ENCODE measurements at regions not wholly inside any gene's neighbourhood (a gene's known extent, or its start where the extent isn't known, plus 50 kb on each side); places are given as distances from the start of the nearest gene placed in this dataset.

- no peak for DNase-seq (ENCODE audit: low read depth)
- no peak overlapping the region for H3K4me3 ChIP-seq (ENCODE audit: low read length)
- TF ChIP-seq, protein P1, sequence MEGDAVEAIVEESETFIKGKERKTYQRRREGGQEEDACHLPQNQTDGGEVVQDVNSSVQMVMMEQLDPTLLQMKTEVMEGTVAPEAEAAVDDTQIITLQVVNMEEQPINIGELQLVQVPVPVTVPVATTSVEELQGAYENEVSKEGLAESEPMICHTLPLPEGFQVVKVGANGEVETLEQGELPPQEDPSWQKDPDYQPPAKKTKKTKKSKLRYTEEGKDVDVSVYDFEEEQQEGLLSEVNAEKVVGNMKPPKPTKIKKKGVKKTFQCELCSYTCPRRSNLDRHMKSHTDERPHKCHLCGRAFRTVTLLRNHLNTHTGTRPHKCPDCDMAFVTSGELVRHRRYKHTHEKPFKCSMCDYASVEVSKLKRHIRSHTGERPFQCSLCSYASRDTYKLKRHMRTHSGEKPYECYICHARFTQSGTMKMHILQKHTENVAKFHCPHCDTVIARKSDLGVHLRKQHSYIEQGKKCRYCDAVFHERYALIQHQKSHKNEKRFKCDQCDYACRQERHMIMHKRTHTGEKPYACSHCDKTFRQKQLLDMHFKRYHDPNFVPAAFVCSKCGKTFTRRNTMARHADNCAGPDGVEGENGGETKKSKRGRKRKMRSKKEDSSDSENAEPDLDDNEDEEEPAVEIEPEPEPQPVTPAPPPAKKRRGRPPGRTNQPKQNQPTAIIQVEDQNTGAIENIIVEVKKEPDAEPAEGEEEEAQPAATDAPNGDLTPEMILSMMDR (conservative IDR thresholded peaks at IDR 0.05; ENCODE audit: low read depth, low read length), result no peak
These were observed 206.8 kb upstream of the ITGA1 start for GRCh38 chr5:52580921-52581320.

GRCh38 chr5:52582313-52582712 is 205.4 kb upstream of the ITGA1 start:
- no peak overlapping the region for H3K4me3 ChIP-seq (ENCODE audit: low read length)
- TF ChIP-seq, protein P1 (conservative IDR thresholded peaks at IDR 0.05; ENCODE audit: low read depth, low read length), result no peak
- no peak for DNase-seq (ENCODE audit: low read depth)

GRCh38 chr5:52587131-52587530 is 200.6 kb upstream of the ITGA1 start:
- DNase-seq (ENCODE audit: low read depth), result no peak

GRCh38 chr5:52597625-52598024 is 190.1 kb upstream of the ITGA1 start:
- TF ChIP-seq, protein P1 (conservative IDR thresholded peaks at IDR 0.05; ENCODE audit: low read depth, low read length), result no peak
- H3K4me3 ChIP-seq (ENCODE audit: low read length), result no peak overlapping the region
- no peak for DNase-seq (ENCODE audit: low read depth)

More at GRCh38 chr5:52587131-52587530, 200.6 kb upstream of the ITGA1 start:
- H3K4me3 ChIP-seq (ENCODE audit: low read length), result no peak overlapping the region
- TF ChIP-seq, protein P1 (conservative IDR thresholded peaks at IDR 0.05; ENCODE audit: low read depth, low read length), result no peak

DNA sequence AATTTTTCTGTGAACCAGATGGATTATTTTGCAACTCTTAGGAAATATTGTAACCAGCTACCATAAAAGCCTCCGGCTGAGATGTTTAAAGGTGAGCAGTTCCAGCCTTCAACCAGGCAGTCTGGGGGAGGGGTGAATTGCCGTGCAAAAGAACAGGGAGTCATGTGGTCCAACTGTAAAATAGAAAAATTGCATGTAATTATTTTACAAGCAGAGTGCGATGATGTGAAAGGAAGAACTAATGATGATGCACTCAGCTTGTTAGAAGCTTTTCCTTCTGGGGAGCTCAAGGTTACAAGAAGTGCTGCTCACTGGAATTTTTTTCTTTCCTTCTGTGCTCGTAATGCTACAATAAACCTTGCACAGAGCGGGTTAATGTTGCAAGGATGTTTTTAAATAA is 188.7 kb upstream of the ITGA1 start:
- DNase-seq (ENCODE audit: low read depth), result no peak
- TF ChIP-seq, protein P1 (conservative IDR thresholded peaks at IDR 0.05; ENCODE audit: low read depth, low read length), result no peak
- H3K4me3 ChIP-seq (ENCODE audit: low read length), result no peak overlapping the region

GRCh38 chr5:52603778-52604554 is 183.8 kb upstream of the ITGA1 start:
- TF ChIP-seq, protein P1 (conservative IDR thresholded peaks at IDR 0.05; ENCODE audit: low read depth, low read length), result no peak
- no peak for DNase-seq (ENCODE audit: low read depth)

More at GRCh38 chr5:52603778-52604554, 183.8 kb upstream of the ITGA1 start:
- H3K4me3 ChIP-seq (ENCODE audit: low read length), result no peak overlapping the region
